Prostate gland (tissue), 2 donors: ENCODE measurements at regions not wholly inside any gene's neighbourhood (a gene's known extent, or its start where the extent isn't known, plus 50 kb on each side); places are given as distances from the start of the nearest gene placed in this dataset.

Experiments
- DNase-seq: peaks from one replicate; pipeline ENCODE4 v3.0.0-alpha.2; 2019; ENCODE audit warnings: low spot score
- H3K27ac ChIP-seq, 2 donors: fragments of 200-600 bp; sonication (generic); 2 replicates each; pipeline ENCODE4 v1.5.1; 2017 to 2019
- H3K27me3 ChIP-seq: fragments of 200-600 bp; sonication (generic); replicated peaks from 2 replicates; pipeline ENCODE4 v1.5.1; 2019; ENCODE audit not compliant: insufficient read depth
- H3K36me3 ChIP-seq, 2 donors: fragments of 200-600 bp; sonication (generic); 1 replicate in 1 of 2; 2 replicates in 1 of 2; pipeline versions ENCODE4 v1.5.1 to v1.8.1; 2017 to 2019
- H3K4me1 ChIP-seq: fragments of 200-600 bp; sonication (generic); replicated peaks from 2 replicates; pipeline ENCODE4 v1.5.1; 2019
- H3K4me3 ChIP-seq, 2 donors: fragments of 200-600 bp; sonication (generic); 2 replicates each; pipeline ENCODE4 v1.5.1; 2017 to 2019
- H3K9me3 ChIP-seq: fragments of 200-600 bp; sonication (generic); 2 replicates; pipeline ENCODE4 v1.5.1; 2017
- POLR2A ChIP-seq: fragments of 450-650 bp; IDR thresholded peaks from one replicate; pipeline ENCODE4 v1.6.1; 2016; ENCODE audit warnings: antibody characterized with exemption, mild to moderate bottlenecking
- POLR2AphosphoS5 ChIP-seq: sonication (generic); formaldehyde crosslinking; IDR thresholded peaks from one replicate; pipeline ENCODE4 v1.6.1; 2017; ENCODE audit warnings: antibody characterized with exemption
- WGBS: methylation state at CpG from one replicate; pipeline ENCODE4 v1.1.5; 2018; 5-methylcytosine and 5-hydroxymethylcytosine counted together
- intact Hi-C: fragments of 100-400 bp; cut with DNase I; formaldehyde crosslinking; loops from one replicate; pipeline ENCODE4 v1.14.2; 2022
- TF ChIP-seq, protein P1 (sequence below), 4 experiments: fragments of 200-600 bp in 2 of 4; fragments of 450-650 bp in 2 of 4; sonication (generic) in 2 of 4; IDR thresholded peaks; 1 replicate in 3 of 4; 2 replicates in 1 of 4; pipeline ENCODE4 v1.5.1; 2016 to 2019; ENCODE audit warnings: antibody characterized with exemption in 4 of 4, mild to moderate bottlenecking in 2 of 4, moderate library complexity in 2 of 4

- Histone ChIP-seq H3K9me3 (no peaks in the 10 kb centered on the region), H3K4me1 (no peaks in the 10 kb centered on the region), H3K27ac (no peak overlapping the region), H3K36me3 (no peaks in the 10 kb centered on the region), H3K4me3 (no peak overlapping the region), H3K27me3 (no peaks in the 10 kb centered on the region)
- TF ChIP-seq, protein P1, sequence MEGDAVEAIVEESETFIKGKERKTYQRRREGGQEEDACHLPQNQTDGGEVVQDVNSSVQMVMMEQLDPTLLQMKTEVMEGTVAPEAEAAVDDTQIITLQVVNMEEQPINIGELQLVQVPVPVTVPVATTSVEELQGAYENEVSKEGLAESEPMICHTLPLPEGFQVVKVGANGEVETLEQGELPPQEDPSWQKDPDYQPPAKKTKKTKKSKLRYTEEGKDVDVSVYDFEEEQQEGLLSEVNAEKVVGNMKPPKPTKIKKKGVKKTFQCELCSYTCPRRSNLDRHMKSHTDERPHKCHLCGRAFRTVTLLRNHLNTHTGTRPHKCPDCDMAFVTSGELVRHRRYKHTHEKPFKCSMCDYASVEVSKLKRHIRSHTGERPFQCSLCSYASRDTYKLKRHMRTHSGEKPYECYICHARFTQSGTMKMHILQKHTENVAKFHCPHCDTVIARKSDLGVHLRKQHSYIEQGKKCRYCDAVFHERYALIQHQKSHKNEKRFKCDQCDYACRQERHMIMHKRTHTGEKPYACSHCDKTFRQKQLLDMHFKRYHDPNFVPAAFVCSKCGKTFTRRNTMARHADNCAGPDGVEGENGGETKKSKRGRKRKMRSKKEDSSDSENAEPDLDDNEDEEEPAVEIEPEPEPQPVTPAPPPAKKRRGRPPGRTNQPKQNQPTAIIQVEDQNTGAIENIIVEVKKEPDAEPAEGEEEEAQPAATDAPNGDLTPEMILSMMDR (IDR thresholded peaks at IDR 0.05) = no peak
- no peak for TF ChIP-seq POLR2AphosphoS5
- no peak for TF ChIP-seq POLR2A
- no peak for DNase-seq
- 70% methylated on average over 9 of the region's 9 CpGs for WGBS
- intact Hi-C loops = no loop called here
Observed at GRCh38 chr18:38941711-38942561, 1376.3 kb upstream of the CELF4 start.

DNA sequence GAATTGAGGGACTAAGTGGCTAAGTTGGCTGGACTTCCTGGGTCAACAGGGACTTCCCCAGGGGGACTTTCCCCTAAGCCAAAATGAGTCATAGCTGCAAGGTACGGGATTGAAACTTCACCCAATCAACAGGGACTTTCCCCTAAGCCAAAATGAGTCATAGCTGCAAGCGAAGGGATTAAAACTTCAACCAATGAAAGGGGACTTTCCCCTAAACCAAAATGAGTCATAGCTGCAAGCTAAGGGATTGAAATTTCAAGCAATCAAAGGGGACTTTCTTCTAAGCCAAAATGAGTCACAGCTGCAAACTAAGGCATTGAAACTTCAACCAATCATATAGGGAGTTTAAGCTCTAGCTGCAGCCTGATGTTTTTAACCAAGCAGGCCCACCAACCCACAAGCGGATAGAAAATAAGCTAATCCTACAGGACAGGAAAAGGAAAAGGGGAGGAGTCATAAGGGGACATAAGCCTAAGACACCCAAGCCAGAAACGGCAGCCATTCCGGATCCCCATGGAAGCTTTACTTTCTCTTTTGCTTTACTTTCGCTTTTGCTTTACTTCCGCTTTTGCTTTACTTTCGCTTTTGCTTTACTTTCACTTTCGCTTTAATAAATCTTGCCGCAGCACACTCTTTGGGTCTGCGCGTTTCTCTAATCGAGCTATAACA lies 1375.4 kb upstream of the CELF4 start:
- H3K9me3 ChIP-seq = no peaks in the 10 kb centered on the region
- no peaks in the 10 kb centered on the region for H3K27me3 ChIP-seq
- TF ChIP-seq, protein P1 (IDR thresholded peaks at IDR 0.05) = no peak
- TF ChIP-seq POLR2A = no peak
- TF ChIP-seq POLR2AphosphoS5 = no peak
- DNase-seq = no peak
- no peaks in the 10 kb centered on the region for H3K36me3 ChIP-seq
- 83% methylated on average over 13 of the region's 13 CpGs for WGBS
- no peak overlapping the region for H3K27ac ChIP-seq
- no peak overlapping the region for H3K4me3 ChIP-seq
- intact Hi-C loops = no loop called here
- H3K4me1 ChIP-seq = no peaks in the 10 kb centered on the region

DNA sequence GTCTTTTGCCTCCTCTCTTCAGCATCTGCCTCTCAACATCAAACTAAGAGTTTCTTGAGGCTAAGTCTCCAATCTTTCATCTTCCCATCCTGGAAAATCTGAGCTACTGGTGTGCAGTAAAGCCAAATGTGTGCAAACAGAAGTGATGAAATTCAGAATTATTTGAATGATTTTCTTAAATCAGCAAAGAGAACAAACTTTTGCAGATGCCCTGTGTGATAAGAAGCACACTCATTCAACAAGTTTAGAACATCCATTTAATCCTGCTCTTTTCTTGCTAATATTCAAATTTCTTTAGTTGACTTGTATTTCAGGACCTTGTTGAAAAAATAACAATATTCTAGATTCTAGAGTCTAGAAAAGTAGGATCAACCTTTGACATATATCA lies 1374.9 kb upstream of the CELF4 start:
- H3K27ac ChIP-seq = no peak overlapping the region
- TF ChIP-seq POLR2AphosphoS5 (no peak), POLR2A (no peak)
- TF ChIP-seq, protein P1 (IDR thresholded peaks at IDR 0.05) = no peak
- DNase-seq = no peak
- no peaks in the 10 kb centered on the region for H3K36me3 ChIP-seq
- H3K4me3 ChIP-seq = no peak overlapping the region
- intact Hi-C loops = no loop called here
- H3K9me3 ChIP-seq = no peaks in the 10 kb centered on the region
- no peaks in the 10 kb centered on the region for H3K4me1 ChIP-seq
- H3K27me3 ChIP-seq = no peaks in the 10 kb centered on the region

- Histone ChIP-seq H3K36me3 (no peaks in the 10 kb centered on the region), H3K9me3 (no peaks in the 10 kb centered on the region), H3K4me3 (no peak overlapping the region), H3K4me1 (no peaks in the 10 kb centered on the region), H3K27ac (no peak overlapping the region), H3K27me3 (no peaks in the 10 kb centered on the region)
- TF ChIP-seq, protein P1 (IDR thresholded peaks at IDR 0.05) = no peak
- DNase-seq = no peak
- intact Hi-C loops = no loop called here
Observed at GRCh38 chr18:38933910-38934510, 1368.4 kb upstream of the CELF4 start.
